ENCODE measurements at regions not wholly inside any gene's neighbourhood (a gene's known extent, or its start where the extent isn't known, plus 50 kb on each side); places are given as distances from the start of the nearest gene placed in this dataset.
"Not testable (repeated sequence)": the region's sequence is repeated elsewhere in the genome, so short reads cannot be mapped to it uniquely, and the experiment has no call there.

DNA sequence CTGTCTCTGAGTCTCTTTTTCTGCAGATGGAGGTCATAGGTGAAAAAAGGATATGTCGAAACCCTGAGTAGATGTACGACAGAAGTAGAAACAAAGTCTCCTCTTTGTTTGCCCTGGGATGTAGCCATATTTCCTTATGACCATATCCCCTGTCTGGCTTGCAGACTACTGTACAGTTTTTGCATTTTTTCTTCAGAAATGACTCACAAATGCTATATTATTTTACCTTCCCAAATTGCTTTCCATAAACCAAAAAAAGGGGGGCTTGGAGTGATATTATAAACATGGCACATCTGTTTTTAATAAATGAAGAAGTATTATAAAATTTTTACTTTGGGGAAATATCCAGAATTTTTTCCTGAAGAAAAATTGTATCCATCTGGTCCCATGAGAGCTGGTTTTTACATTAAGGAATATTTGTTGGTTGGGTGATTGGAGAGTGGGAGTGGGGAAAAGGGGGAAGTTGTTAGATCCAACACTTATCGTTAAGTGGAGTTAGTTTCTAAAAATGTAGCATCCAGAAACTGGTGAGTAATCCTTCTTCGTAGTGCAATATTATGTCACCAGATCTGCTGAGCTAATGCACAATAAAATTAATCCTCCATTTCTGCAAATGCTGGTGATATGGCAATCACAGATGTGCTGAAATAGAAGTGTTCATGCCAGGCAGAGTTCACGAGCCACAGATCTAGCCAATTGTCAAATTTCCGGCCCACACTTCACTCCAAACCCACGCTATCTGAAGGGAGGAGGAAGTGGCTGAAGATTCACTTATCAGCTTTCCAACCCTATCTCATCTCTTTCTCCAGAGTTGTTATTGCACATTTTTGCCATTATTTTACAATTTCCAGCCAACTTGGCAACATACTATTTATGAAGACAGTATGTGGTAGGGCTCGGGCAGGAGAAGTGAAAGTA lies 313.6 kb upstream of the ATP11B start:
- DNase-seq: no peak

- no peak for DNase-seq
Observed at GRCh38 chr3:182482705-182483104, 310.6 kb upstream of the ATP11B start.

- DNase-seq: peak; percentile 9
Observed at GRCh38 chr3:182484682-182485081, 308.6 kb upstream of the ATP11B start.

GRCh38 chr3:182485301-182485700 lies 308.0 kb upstream of the ATP11B start:
- DNase-seq: peak; percentile 77

DNA sequence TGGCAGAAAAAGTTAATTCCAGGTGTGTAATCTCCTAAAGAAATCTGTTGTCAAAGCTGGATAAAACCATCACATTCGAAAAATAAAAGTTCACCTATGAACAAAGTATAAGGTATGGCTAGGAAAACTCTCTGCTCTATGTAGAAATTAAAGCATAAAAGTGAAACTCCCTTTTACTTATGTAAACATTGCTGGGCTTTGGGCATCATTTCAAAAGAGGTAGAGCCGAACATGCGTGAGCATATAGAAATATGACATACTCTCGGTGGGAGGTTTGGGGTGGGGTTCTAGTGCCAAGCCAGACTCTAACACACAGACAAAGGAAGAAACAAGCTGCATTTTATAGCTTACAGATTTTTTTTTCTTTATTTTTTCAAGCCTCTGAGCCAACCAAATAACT lies 306.8 kb upstream of the ATP11B start:
- DNase-seq: peak; percentile 48

- DNase-seq: peak; percentile 14
Observed at GRCh38 chr3:182487143-182487542, 306.2 kb upstream of the ATP11B start.

- peak; percentile 51 for DNase-seq
Observed at GRCh38 chr3:182487611-182488010, 305.7 kb upstream of the ATP11B start.

DNA sequence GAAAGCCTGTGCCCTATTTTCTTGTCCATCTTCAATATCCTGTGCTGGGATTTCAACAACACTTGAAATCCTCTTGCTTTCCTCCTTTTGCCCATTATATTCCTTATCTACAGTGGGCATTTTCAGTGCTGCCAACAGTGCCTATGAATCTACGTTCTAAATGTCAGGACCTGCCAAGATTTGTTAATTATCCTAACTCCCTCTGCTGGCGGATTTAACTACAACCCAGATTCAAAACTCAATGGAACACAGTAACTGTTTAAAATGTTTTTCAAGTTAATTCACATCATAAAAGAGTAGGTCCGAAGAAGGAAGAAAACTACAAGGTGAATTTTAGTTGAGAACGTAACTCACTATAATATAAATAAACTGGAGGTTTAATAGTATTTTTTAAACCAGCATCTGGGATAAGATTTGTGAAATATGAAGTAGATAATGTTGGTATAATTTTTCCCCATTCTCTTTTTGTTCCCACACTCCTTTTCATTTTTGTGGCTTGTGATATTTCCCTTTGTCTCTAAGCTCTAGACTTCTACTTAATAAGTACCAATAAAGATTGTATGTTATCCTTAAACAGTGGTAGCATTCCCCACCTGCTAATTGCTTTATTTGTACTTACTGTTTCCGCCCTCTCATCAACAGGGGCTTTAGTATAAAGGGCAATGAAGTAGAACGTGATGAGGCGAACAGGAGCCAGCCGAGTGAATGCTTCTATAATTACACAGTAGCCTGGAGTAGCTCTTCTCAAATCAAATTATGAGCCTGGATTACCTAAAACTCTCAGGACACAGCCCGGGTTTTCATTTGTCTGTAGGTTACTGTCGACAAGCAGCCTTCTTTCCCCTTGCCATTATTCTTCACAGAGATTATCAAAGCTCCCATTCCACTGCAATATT lies 302.5 kb upstream of the ATP11B start:
- peak; percentile 85 for DNase-seq

DNA sequence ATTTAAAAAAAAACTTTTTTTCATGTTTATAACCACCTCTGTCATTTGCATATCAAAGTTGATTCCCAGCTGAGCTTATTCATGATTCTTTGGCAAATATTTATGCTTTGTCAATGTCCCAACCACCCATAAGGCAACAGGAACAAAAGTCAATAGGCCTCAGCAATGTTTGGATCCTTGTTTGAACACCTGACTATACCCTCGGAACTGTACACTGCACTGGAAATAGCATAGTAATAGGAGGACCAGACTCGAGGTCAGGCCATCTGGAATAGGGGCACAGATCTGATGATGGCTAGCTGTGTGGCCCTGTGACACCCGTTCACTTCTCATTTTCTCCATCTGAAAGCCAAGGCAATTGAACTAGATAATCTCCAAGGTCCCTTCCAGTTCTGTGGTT lies 301.7 kb upstream of the ATP11B start:
- DNase-seq: peak; percentile 87

DNA sequence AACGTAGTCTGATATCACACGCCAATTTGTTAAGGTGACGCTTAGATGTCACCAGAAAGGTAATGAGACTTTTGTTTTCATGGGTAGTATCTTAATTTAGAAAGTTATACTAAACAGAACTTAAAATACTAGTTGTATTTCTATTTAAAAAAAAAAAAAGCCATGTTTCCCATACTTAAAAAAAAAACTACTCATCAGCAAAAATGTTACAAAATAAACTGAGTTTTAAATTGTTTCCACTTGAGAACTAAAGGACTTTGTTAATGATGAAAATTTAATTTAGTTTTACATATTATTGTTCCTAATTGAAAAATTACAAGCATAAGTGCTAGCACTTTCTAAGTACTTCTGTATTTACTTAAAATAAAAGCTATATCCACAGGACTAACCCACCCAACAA lies 300.8 kb upstream of the ATP11B start:
- DNase-seq: no peak

- DNase-seq: no peak
Observed at GRCh38 chr3:182500289-182500688, 293.0 kb upstream of the ATP11B start.

DNA sequence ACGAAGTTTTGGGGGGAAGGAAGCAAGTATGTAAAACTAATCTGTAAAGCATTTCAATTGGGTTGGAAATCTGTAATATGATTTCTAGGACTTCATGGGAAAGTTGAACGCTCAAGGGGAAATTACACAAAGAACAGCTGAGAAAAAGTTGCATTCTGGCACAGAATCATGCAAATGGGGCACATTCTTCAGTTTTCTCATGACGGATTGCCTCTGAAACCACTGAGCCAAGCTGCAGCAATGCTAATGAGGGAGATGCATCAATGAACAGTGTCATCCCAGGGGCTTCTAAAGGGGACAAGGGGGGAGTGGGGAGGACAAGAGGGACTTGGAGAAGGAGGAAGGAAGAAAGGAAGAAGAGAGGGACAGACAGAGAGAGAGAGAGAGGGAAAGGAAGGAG lies 291.4 kb upstream of the ATP11B start:
- DNase-seq: no peak

DNA sequence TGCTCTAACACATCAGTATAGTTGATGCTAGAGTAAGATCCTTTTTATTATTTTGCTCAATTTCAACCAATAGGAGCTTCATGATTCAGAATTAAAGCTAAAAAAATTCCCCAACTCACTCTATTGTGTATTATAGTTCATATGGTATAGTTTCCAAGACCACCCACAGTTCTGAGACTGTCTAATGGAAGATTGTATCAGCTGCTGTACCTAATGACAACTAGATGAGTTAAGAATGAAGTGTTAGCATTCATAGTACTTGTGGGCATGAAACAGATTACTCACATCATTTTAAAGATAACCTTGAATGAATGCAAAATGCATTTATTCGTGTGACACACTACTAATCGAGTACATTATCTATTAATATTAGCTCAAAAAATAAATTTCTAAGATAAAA lies 289.9 kb upstream of the ATP11B start:
- no peak for DNase-seq

DNA sequence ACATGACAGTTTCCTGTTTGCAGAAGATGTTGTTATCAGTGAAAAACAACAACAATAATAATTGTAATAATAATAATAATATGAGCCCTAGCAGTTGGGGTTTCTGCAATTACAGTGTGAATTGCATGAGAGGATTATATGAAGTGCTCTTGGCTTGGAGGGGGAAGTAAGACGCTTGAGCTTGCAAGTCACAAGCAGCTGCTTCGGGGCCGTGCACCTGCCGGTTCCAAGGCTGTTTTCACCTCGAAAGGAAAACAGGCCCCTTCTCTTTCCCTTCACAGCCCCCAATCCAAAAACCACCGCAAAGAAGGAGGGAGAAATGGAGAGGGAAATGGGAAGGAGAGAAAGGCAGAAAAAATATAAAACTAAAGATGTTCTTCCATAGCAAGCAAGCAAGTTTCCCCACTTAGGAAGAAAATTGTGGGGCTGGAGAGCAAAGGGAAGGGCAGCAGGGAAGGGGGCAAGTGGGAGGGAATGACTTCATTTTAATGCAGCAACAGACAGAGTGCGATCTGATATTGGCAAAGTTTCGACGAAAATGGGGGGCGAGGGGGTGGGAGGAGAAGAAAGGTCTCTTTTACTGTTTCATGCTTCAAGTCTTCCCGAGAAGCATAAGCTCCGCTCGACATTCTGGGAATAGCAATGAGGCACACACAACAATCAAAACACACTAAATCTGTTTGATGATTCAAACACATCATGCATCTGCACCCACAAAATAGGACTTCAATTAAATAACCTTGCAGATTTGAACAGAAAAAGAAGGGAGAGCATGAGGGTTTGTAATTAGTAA lies 284.2 kb upstream of the ATP11B start:
- peak; percentile 78 for DNase-seq

- peak; percentile 21 for DNase-seq
Observed at GRCh38 chr3:182509844-182510460, 283.4 kb upstream of the ATP11B start.

- no peak for DNase-seq
Observed at GRCh38 chr3:182514236-182514964, 278.9 kb upstream of the ATP11B start.

GRCh38 chr3:182516597-182517336 lies 276.5 kb upstream of the ATP11B start:
- no peak for DNase-seq

DNA sequence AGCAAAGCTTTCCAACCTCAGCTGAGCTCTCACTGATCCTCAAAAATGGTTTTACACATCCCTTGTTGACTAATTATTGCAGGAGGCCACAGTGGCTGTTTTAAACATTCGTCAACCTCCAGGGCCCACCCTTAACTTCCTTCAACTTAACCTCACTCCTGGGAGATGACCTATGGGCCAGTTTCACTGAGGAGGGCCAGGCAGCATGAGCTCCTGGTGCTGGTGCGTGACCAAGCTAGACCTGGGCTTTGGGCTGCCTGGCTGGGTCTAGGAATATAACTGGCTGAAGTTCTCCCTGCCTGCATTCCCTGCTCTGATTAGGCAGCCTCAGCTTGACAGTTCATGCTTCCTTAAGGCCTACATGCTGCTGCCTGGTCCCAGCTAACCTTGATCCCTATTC lies 273.7 kb upstream of the ATP11B start:
- DNase-seq: no peak

DNA sequence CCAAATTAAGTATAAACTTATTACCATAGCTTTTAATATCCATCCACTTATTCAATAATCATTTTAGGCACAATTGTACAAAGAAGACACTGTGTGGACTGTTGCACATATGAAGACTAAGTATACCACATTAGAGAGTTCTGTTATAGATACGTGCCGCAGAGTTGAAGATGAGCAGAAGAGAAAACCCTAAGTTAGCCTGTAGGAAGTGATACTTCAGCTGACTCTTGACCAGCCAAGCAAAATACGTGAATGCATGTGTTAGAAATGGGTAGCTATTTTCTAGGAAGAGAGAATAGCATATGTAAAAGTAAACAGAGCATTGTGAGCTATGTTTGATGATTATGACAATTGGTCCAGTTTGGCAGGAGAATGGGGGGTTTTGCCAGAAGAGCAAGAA lies 272.0 kb upstream of the ATP11B start:
- no peak for DNase-seq

DNA sequence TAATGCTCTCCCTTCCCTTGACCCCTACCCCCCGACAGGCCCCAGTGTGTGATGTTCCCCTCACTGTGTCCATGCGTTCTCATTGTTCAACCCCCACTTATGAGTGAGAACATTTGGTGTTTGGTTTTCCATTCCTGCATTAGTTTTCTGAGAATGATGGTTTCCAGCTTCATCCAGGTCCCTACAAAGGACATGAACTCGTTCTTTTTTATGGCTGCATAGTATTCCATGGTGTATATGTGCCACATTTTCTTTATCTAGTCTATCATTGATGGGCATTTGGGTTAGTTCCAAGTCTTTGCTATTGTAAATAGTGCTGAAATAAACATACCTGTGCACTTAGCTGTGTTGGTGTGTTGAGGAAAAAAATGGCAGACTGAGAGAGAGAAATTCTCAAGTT lies 269.9 kb upstream of the ATP11B start:
- not testable (repeated sequence) for DNase-seq

- DNase-seq: no peak
Observed at GRCh38 chr3:182523836-182524235, 269.5 kb upstream of the ATP11B start.
